Astrocyte (in vitro differentiated cells and primary cell): ENCODE measurements at regions not wholly inside any gene's neighbourhood (a gene's known extent, or its start where the extent isn't known, plus 50 kb on each side); places are given as distances from the start of the nearest gene placed in this dataset.

Experiments used
- DNase-seq: peaks from one replicate; pipeline ENCODE4 v3.0.0-alpha.2; 2010; ENCODE audit warnings: low read depth
- FAIRE-seq: peaks from 2 replicates; lab custom pipeline; 2011; peaks lifted over from hg19 to GRCh38; lab: Jason Lieb, UNC
- H2AFZ ChIP-seq: 2 replicates; pipeline ENCODE4 v1.6.0; 2012; ENCODE audit warnings: low read depth, low read length, inconsistent platforms
- H3K27ac ChIP-seq: 2 replicates; pipeline ENCODE4 v1.5.1; 2011; ENCODE audit warnings: low read depth, low read length, inconsistent platforms
- H3K27me3 ChIP-seq: 2 replicates; pipeline ENCODE4 v1.6.0; 2011; ENCODE audit warnings: low read length, inconsistent platforms; ENCODE audit not compliant: insufficient read depth
- H3K36me3 ChIP-seq: 2 replicates; pipeline ENCODE4 v1.5.1; 2011; ENCODE audit warnings: low read length, inconsistent platforms; ENCODE audit not compliant: insufficient read depth
- H3K4me1 ChIP-seq: 2 replicates; pipeline ENCODE4 v1.5.1; 2011; ENCODE audit warnings: low read length, inconsistent platforms; ENCODE audit not compliant: insufficient read depth
- H3K4me2 ChIP-seq: 2 replicates; pipeline ENCODE4 v1.6.0; 2012; ENCODE audit warnings: low read length, inconsistent platforms
- H3K4me3 ChIP-seq: 2 replicates; pipeline ENCODE4 v1.5.1; 2011; ENCODE audit warnings: low read depth, mild to moderate bottlenecking, low read length, inconsistent platforms; ENCODE audit not compliant: insufficient read depth
- H3K79me2 ChIP-seq: 2 replicates; pipeline ENCODE4 v1.6.0; 2012; ENCODE audit warnings: mild to moderate bottlenecking, low read length, inconsistent platforms; ENCODE audit not compliant: insufficient read depth
- H3K9ac ChIP-seq: 2 replicates; pipeline ENCODE4 v1.6.0; 2012; ENCODE audit warnings: mild to moderate bottlenecking, low read length, inconsistent platforms
- H3K9me3 ChIP-seq: 2 replicates; pipeline ENCODE4 v1.5.1; 2012; ENCODE audit warnings: low read depth, mild to moderate bottlenecking, low read length, inconsistent platforms; ENCODE audit not compliant: insufficient read depth
- H4K20me1 ChIP-seq: 2 replicates; pipeline ENCODE4 v1.6.0; 2012; ENCODE audit warnings: low read length, inconsistent platforms; ENCODE audit not compliant: insufficient read depth
- H3K27ac Mint-ChIP-seq: one replicate; pipeline ENCODE4 v1.8.0; 2021; ENCODE audit warnings: mild to moderate bottlenecking, mixed read lengths; ENCODE audit not compliant: unreplicated experiment
- H3K27me3 Mint-ChIP-seq: one replicate; pipeline ENCODE4 v1.8.0; 2021; ENCODE audit warnings: low read depth, mixed read lengths; ENCODE audit not compliant: unreplicated experiment
- H3K36me3 Mint-ChIP-seq: one replicate; pipeline ENCODE4 v1.8.0; 2021; ENCODE audit warnings: low read depth, mixed read lengths; ENCODE audit not compliant: unreplicated experiment
- H3K4me1 Mint-ChIP-seq: one replicate; pipeline ENCODE4 v1.8.0; 2021; ENCODE audit warnings: low read depth, mixed read lengths; ENCODE audit not compliant: unreplicated experiment
- H3K4me3 Mint-ChIP-seq: one replicate; pipeline ENCODE4 v1.8.0; 2021; ENCODE audit warnings: mild to moderate bottlenecking, moderate library complexity, mixed read lengths; ENCODE audit not compliant: unreplicated experiment
- H3K9me3 Mint-ChIP-seq: one replicate; pipeline ENCODE4 v1.8.0; 2021; ENCODE audit warnings: mild to moderate bottlenecking, mixed read lengths; ENCODE audit not compliant: unreplicated experiment
- EZH2 ChIP-seq: IDR thresholded peaks from 2 replicates; pipeline ENCODE4 v1.6.1; 2012; ENCODE audit warnings: mild to moderate bottlenecking, low read length, inconsistent platforms; ENCODE audit not compliant: insufficient read depth
- TF ChIP-seq, protein P1 (sequence below): IDR thresholded peaks from 2 replicates; pipeline ENCODE4 v1.5.1; 2011; ENCODE audit warnings: low read depth, mild to moderate bottlenecking, inconsistent platforms, low read length, moderate library complexity; ENCODE audit not compliant: insufficient read depth

DNA sequence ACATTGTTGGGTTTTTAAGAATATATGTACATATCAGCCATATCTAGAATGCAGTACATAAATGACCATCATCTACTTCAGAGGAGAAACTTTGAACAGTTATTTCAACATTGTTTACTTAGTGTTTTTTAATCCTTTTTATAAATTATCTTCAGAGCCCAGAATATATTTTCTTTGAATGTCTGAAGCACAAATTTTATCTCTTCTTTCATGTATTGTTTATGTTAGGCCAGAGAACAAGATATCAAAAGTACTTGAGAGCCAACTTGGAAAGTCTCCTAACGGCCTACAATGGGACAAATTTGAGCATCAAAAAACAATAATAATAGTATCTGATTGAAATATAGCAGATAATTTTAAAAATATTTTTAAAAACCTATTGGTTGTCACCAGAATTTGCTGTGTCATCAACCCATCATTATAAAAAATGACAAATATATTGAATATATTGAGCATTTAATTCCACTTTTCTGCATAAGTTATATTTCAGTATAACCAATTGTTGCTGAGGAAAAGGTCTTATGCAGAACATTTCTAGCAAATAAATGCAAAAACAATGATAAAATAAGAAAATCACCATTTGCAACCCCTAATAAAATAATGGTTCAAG is 67.5 kb upstream of the CCNG1 start:
- no peak for FAIRE-seq
- H3K27me3 Mint-ChIP-seq, result no peaks in the 10 kb centered on the region

DNA sequence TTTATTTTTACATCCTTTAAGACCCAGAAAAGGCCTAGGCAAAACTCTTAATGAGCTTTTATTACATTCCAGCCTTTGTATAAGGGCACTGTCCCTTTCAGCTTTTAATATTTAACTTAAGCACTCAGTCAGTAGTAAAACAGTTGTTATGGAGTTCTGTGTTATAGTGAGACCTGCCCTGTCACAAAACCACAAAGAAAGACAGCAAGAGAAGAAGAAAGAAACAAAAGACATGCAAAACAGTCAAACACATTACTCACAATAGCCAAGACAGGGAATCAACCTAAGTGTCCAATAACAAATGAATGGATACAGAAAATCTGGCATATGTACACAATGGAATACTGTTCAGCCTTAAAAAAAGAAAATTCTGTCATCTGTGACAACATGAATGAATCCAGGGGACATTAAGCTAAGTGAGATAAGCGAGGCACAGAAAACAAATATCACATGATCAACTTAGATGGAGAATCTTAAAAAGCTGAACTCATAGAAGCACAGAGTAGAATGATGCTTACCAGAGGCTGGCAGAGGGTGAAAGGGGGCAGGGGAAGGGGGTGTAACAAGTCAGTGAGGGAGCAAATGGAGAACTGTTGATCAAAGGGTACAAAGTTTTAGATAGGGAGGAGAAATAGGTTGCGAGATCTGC is 63.8 kb upstream of the CCNG1 start:
- Histone ChIP-seq H3K9ac (no peak overlapping the region), H3K4me3 (no peak overlapping the region), H3K4me1 (no peaks in the 10 kb centered on the region), H3K27me3 (no peaks in the 10 kb centered on the region), H3K36me3 (no peaks in the 10 kb centered on the region), H4K20me1 (no peaks in the 10 kb centered on the region), H3K4me2 (no peak overlapping the region), H3K79me2 (no peaks in the 10 kb centered on the region), H2AFZ (no peak overlapping the region), H3K9me3 (no peaks in the 10 kb centered on the region), H3K27ac (no peak overlapping the region)
- H3K27ac Mint-ChIP-seq, result no peak overlapping the region
- H3K9me3 Mint-ChIP-seq, result no peaks in the 10 kb centered on the region
- H3K27me3 Mint-ChIP-seq, result no peaks in the 10 kb centered on the region
- H3K4me3 Mint-ChIP-seq, result no peak overlapping the region
- FAIRE-seq (no peak), DNase-seq (no peak)
- H3K4me1 Mint-ChIP-seq, result peaks cover 7% of the 10 kb centered on the region
- TF ChIP-seq, protein P1, sequence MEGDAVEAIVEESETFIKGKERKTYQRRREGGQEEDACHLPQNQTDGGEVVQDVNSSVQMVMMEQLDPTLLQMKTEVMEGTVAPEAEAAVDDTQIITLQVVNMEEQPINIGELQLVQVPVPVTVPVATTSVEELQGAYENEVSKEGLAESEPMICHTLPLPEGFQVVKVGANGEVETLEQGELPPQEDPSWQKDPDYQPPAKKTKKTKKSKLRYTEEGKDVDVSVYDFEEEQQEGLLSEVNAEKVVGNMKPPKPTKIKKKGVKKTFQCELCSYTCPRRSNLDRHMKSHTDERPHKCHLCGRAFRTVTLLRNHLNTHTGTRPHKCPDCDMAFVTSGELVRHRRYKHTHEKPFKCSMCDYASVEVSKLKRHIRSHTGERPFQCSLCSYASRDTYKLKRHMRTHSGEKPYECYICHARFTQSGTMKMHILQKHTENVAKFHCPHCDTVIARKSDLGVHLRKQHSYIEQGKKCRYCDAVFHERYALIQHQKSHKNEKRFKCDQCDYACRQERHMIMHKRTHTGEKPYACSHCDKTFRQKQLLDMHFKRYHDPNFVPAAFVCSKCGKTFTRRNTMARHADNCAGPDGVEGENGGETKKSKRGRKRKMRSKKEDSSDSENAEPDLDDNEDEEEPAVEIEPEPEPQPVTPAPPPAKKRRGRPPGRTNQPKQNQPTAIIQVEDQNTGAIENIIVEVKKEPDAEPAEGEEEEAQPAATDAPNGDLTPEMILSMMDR, result no peak
- no peak for TF ChIP-seq EZH2
- no peaks in the 10 kb centered on the region for H3K36me3 Mint-ChIP-seq

More for the DNA sequence above, 67.5 kb upstream of the CCNG1 start:
- no peaks in the 10 kb centered on the region for H3K36me3 ChIP-seq
- no peak overlapping the region for H2AFZ ChIP-seq
- H3K4me3 Mint-ChIP-seq, result no peak overlapping the region
- H4K20me1 ChIP-seq, result no peaks in the 10 kb centered on the region
- H3K9ac ChIP-seq, result no peak overlapping the region
- DNase-seq, result no peak
- H3K4me1 ChIP-seq, result no peaks in the 10 kb centered on the region
- peaks cover 4% of the 10 kb centered on the region for H3K9me3 ChIP-seq
- H3K79me2 ChIP-seq, result no peaks in the 10 kb centered on the region
- no peaks in the 10 kb centered on the region for H3K36me3 Mint-ChIP-seq
- peaks cover 7% of the 10 kb centered on the region for H3K4me1 Mint-ChIP-seq
- no peak overlapping the region for H3K27ac Mint-ChIP-seq
- no peaks in the 10 kb centered on the region for H3K27me3 ChIP-seq
- H3K4me3 ChIP-seq, result no peak overlapping the region
- peaks cover 4% of the 10 kb centered on the region for H3K9me3 Mint-ChIP-seq
- TF ChIP-seq EZH2, result no peak
- TF ChIP-seq, protein P1, result no peak
- H3K27ac ChIP-seq, result no peak overlapping the region
- H3K4me2 ChIP-seq, result no peak overlapping the region

DNA sequence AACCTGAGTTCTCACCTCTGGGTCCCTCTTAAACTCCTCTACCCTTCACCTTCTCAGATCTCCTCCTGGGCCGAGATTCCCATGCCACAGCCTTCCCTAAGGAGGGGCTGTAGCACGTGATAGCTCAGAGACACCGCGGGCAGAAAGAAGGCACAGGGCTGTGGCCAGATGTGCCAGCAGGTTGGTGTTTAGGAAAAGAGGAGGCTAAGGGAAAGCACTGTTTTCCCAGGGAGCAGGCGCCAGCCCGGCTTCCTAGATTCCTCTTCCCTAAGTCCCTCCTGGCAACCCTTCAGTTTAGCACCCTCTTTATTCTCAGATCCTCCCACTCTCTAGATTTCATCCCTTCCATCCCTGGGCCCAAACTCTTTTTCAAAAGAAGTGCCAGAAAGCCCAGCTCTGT is 59.4 kb upstream of the CCNG1 start:
- FAIRE-seq (no peak), DNase-seq (no peak)
- peaks cover 12% of the 10 kb centered on the region for H3K4me1 ChIP-seq
- no peak for TF ChIP-seq EZH2
- TF ChIP-seq, protein P1, result no peak
- no peaks in the 10 kb centered on the region for H3K36me3 ChIP-seq
- no peaks in the 10 kb centered on the region for H3K27me3 ChIP-seq
- Mint-ChIP-seq H3K4me3 (no peak overlapping the region), H3K27ac (no peak overlapping the region), H3K27me3 (no peaks in the 10 kb centered on the region), H3K36me3 (no peaks in the 10 kb centered on the region), H3K4me1 (peaks cover 14% of the 10 kb centered on the region), H3K9me3 (no peaks in the 10 kb centered on the region)
- H3K9me3 ChIP-seq, result no peaks in the 10 kb centered on the region
- H2AFZ ChIP-seq, result no peak overlapping the region
- no peaks in the 10 kb centered on the region for H3K79me2 ChIP-seq
- no peaks in the 10 kb centered on the region for H4K20me1 ChIP-seq
- no peak overlapping the region for H3K4me3 ChIP-seq
- H3K4me2 ChIP-seq, result no peak overlapping the region
- no peak overlapping the region for H3K9ac ChIP-seq
- H3K27ac ChIP-seq, result no peak overlapping the region
